ENCODE measurements at regions not wholly inside any gene's neighbourhood (a gene's known extent, or its start where the extent isn't known, plus 50 kb on each side); places are given as distances from the start of the nearest gene placed in this dataset.

DNA sequence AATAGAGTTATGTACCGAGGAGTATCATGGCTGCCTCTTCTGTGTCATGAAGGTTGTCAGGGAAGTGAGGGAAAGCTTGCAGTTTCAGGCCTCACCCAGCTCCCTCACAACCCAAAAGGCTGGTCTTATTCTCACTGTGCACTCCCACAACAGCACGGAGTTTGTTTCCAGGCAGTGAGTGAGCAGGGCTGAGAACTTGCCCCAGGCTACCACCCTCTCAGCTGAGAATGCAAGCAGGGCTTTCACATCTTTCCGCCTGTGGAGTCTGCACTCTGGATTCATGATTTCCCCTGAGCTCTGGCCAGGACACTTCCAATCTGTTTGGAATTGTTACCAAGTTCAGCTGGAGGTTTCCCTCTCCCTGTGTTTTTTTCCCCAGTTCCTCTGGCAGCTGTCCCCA lies 2284.7 kb upstream of the PCDH20 start:
- TF ChIP-seq, protein P1, sequence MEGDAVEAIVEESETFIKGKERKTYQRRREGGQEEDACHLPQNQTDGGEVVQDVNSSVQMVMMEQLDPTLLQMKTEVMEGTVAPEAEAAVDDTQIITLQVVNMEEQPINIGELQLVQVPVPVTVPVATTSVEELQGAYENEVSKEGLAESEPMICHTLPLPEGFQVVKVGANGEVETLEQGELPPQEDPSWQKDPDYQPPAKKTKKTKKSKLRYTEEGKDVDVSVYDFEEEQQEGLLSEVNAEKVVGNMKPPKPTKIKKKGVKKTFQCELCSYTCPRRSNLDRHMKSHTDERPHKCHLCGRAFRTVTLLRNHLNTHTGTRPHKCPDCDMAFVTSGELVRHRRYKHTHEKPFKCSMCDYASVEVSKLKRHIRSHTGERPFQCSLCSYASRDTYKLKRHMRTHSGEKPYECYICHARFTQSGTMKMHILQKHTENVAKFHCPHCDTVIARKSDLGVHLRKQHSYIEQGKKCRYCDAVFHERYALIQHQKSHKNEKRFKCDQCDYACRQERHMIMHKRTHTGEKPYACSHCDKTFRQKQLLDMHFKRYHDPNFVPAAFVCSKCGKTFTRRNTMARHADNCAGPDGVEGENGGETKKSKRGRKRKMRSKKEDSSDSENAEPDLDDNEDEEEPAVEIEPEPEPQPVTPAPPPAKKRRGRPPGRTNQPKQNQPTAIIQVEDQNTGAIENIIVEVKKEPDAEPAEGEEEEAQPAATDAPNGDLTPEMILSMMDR (IDR thresholded peaks at IDR 0.05; ENCODE audit: insufficient read depth, low read length, poor library complexity, severe bottlenecking): no peak
- no peak for TF ChIP-seq EZH2phosphoT487 (conservative IDR thresholded peaks at IDR 0.05; ENCODE audit: low read length)

All from SU-DHL-6 (cell line).